ENCODE measurements at regions not wholly inside any gene's neighbourhood (a gene's known extent, or its start where the extent isn't known, plus 50 kb on each side); places are given as distances from the start of the nearest gene placed in this dataset.

GRCh38 chr4:127138586-127138985 is 494.2 kb upstream of the INTU start (continued):
- no peak for TF ChIP-seq ZNF687 (IDR thresholded peaks at IDR 0.05)
- no peak for TF ChIP-seq RELA (IDR thresholded peaks at IDR 0.05; ENCODE audit: borderline replicate concordance, partially characterized antibody)
- no peak for TF ChIP-seq YBX1 (IDR thresholded peaks at IDR 0.05)
- TF ChIP-seq SREBF2 (IDR thresholded peaks at IDR 0.05; ENCODE audit: low read length): no peak

- H3K27me3 ChIP-seq (replicated peaks in 1 of 2; ENCODE audit: control insufficient read depth in 2 of 2, insufficient read depth in 2 of 2, low read length in 1 of 2): no peaks in the 10 kb centered on the region
- POLR2A ChIA-PET: no interaction called here
- H3K4me1 ChIP-seq (ENCODE audit: control insufficient read depth, insufficient read depth, low read length): no peaks in the 10 kb centered on the region
- no peaks in the 10 kb centered on the region for H3K9me3 ChIP-seq (replicated peaks; ENCODE audit: control insufficient read depth, insufficient read depth, low read length)
- in situ Hi-C loops (cut with MboI) (no loop called here), intact Hi-C loops (cut with micrococcal nuclease; ENCODE audit: unreplicated experiment) (no loop called here)
- no peaks in the 10 kb centered on the region for H4K20me1 ChIP-seq (ENCODE audit: control insufficient read depth, insufficient read depth)
- SMC1A ChIA-PET (ENCODE audit: uncharacterized antibody, unreplicated experiment): interaction anchor here (1.1 kb wide), 1 partner anchor 9 kb away, joined by 3 read pairs; no protein-coding TSS in a partner anchor
- no peak overlapping the region for H3K4me2 ChIP-seq (ENCODE audit: control insufficient read depth, insufficient read depth)
- TF ChIP-seq NR2C1 (IDR thresholded peaks at IDR 0.05) (no peak), REST (IDR thresholded peaks at IDR 0.05; ENCODE audit: low read depth, low read length) (no peak), HCFC1 (IDR thresholded peaks at IDR 0.05; ENCODE audit: low read length) (no peak), CHD1 (IDR thresholded peaks at IDR 0.05; ENCODE audit: low read depth, low read length) (no peak), ZBED1 (IDR thresholded peaks at IDR 0.05; ENCODE audit: borderline replicate concordance) (no peak), PAX5 (IDR thresholded peaks at IDR 0.05; ENCODE audit: borderline replicate concordance, low read depth, low read length) (no peak), TAF1 (IDR thresholded peaks at IDR 0.05; ENCODE audit: borderline replicate concordance, low read depth, low read length) (no peak), ZNF622 (IDR thresholded peaks at IDR 0.05) (no peak), BCL11A (IDR thresholded peaks at IDR 0.05; ENCODE audit: low read depth, low read length) (no peak), ZNF384 (IDR thresholded peaks at IDR 0.05; ENCODE audit: borderline replicate concordance, low read depth, low read length) (no peak), MYB (IDR thresholded peaks at IDR 0.05; ENCODE audit: borderline replicate concordance, low read depth, low read length) (no peak)
- ATAC-seq (no peak), FAIRE-seq (no peak), DNase-seq (ENCODE audit: low read depth, low spot score) (no peak)
- H3K27ac ChIP-seq (ENCODE audit: control insufficient read depth, insufficient read depth): no peak overlapping the region
- no peak overlapping the region for H3K4me3 ChIP-seq
- no peaks in the 10 kb centered on the region for H3K79me2 ChIP-seq (ENCODE audit: control insufficient read depth, insufficient read depth, low read length)
- H3K36me3 ChIP-seq (ENCODE audit: control insufficient read depth in 2 of 2, insufficient read depth in 2 of 2, low read length in 1 of 2): no peaks in the 10 kb centered on the region
- no TSS peak for BruUV-seq (replicated peaks)
- RAD21 ChIA-PET (ENCODE audit: unreplicated experiment): interaction anchor here (0.8 kb wide), 1 partner anchor 76 kb away, joined by 3 read pairs; no protein-coding TSS in a partner anchor
- no peak overlapping the region for H3K9ac ChIP-seq (ENCODE audit: control insufficient read depth, insufficient read depth, low read length)
- CTCF ChIA-PET: no interaction called here
- H2AFZ ChIP-seq (ENCODE audit: control insufficient read depth, low read depth, low read length): no peak overlapping the region
- 18% methylated on average over 6 of the region's 6 CpGs for WGBS (ENCODE audit: insufficient coverage, insufficient replicate concordance, low lambda C conversion rate, missing lambda C conversion rate)
Observed at GRCh38 chr4:127139788-127140286, 492.9 kb upstream of the INTU start.
